OCI-LY3 (cell line): ENCODE measurements at regions not wholly inside any gene's neighbourhood (a gene's known extent, or its start where the extent isn't known, plus 50 kb on each side); places are given as distances from the start of the nearest gene placed in this dataset.
"Not testable (repeated sequence)": the region's sequence is repeated elsewhere in the genome, so short reads cannot be mapped to it uniquely, and the experiment has no call there.

Experiments used
- H2AFZ ChIP-seq: fragments of 200-600, 300-600 bp; shearing (Covaris generic); 2 replicates; pipeline ENCODE4 v1.6.0; 2014; ENCODE audit warnings: antibody characterized with exemption, low read depth, low read length
- H3K27ac ChIP-seq: fragments of 200-600, 300-600 bp; sonication (generic); 2 replicates; pipeline ENCODE4 v1.5.1; 2014; ENCODE audit warnings: mild to moderate bottlenecking, low read length, moderate library complexity, mixed read lengths
- H3K27me3 ChIP-seq: fragments of 200-600, 300-600 bp; sonication (generic); 2 replicates; pipeline ENCODE4 v1.6.1; 2014; ENCODE audit warnings: low read depth, low read length, mixed read lengths
- H3K36me3 ChIP-seq: fragments of 200-600, 300-600 bp; sonication (generic); replicated peaks from 2 replicates; pipeline ENCODE3; 2014; ENCODE audit warnings: low read depth, low read length, mixed read lengths
- H3K4me1 ChIP-seq: fragments of 300-600, 200-600 bp; sonication (generic); 2 replicates; pipeline ENCODE4 v1.6.1; 2014; ENCODE audit warnings: low read length, mixed read lengths
- H3K4me2 ChIP-seq: fragments of 200-600, 300-600 bp; sonication (generic); 2 replicates; pipeline ENCODE4 v1.6.1; 2014; ENCODE audit warnings: low read length, mixed read lengths
- H3K4me3 ChIP-seq: fragments of 300-600, 200-600 bp; sonication (generic); 2 replicates; pipeline ENCODE4 v1.5.1; 2014; ENCODE audit warnings: antibody characterized with exemption, mild to moderate bottlenecking, low read length, moderate library complexity
- H3K79me2 ChIP-seq: fragments of 300-600, 200-600 bp; shearing (Covaris generic); 2 replicates; pipeline ENCODE4 v1.6.1; 2014; ENCODE audit warnings: mild to moderate bottlenecking, low read length, mixed read lengths
- H3K9ac ChIP-seq: fragments of 300-600, 200-600 bp; shearing (Covaris generic); 2 replicates; pipeline ENCODE4 v1.6.0; 2014; ENCODE audit warnings: mild to moderate bottlenecking, low read length, moderate library complexity
- H3K9me3 ChIP-seq: fragments of 200-600, 300-600 bp; shearing (Covaris generic); 2 replicates; pipeline ENCODE4 v1.6.1; 2014; ENCODE audit warnings: low read length, mixed read lengths; ENCODE audit not compliant: insufficient read depth
- H4K20me1 ChIP-seq: fragments of 200-600, 300-600 bp; sonication (generic); 2 replicates; pipeline ENCODE4 v1.6.1; 2016; ENCODE audit warnings: low read length, mixed read lengths; ENCODE audit not compliant: insufficient read depth
- EZH2phosphoT487 ChIP-seq: fragments of 200-600 bp; shearing (Covaris generic); IDR thresholded peaks from 2 replicates; pipeline ENCODE4 v1.6.1; 2018; ENCODE audit warnings: antibody characterized with exemption, mixed run types, low read depth
- TF ChIP-seq, protein P1 (sequence below): fragments of 200-600, 300-600 bp; sonication (generic); IDR thresholded peaks from 2 replicates; pipeline ENCODE4 v1.5.1; 2014; ENCODE audit warnings: antibody characterized with exemption, low read length, low read depth

- H2AFZ ChIP-seq: no peak overlapping the region
- H4K20me1 ChIP-seq: no peaks in the 10 kb centered on the region
- H3K27me3 ChIP-seq: no peaks in the 10 kb centered on the region
- no peak overlapping the region for H3K9ac ChIP-seq
- H3K79me2 ChIP-seq: no peaks in the 10 kb centered on the region
- peaks cover 4% of the 10 kb centered on the region; the same call in 1 of the 2 replicates for H3K4me1 ChIP-seq
- H3K4me3 ChIP-seq: no peak overlapping the region
- no peak overlapping the region for H3K27ac ChIP-seq
- H3K36me3 ChIP-seq: no peaks in the 10 kb centered on the region
- H3K4me2 ChIP-seq: no peak overlapping the region
- TF ChIP-seq EZH2phosphoT487: no peak
- TF ChIP-seq, protein P1, sequence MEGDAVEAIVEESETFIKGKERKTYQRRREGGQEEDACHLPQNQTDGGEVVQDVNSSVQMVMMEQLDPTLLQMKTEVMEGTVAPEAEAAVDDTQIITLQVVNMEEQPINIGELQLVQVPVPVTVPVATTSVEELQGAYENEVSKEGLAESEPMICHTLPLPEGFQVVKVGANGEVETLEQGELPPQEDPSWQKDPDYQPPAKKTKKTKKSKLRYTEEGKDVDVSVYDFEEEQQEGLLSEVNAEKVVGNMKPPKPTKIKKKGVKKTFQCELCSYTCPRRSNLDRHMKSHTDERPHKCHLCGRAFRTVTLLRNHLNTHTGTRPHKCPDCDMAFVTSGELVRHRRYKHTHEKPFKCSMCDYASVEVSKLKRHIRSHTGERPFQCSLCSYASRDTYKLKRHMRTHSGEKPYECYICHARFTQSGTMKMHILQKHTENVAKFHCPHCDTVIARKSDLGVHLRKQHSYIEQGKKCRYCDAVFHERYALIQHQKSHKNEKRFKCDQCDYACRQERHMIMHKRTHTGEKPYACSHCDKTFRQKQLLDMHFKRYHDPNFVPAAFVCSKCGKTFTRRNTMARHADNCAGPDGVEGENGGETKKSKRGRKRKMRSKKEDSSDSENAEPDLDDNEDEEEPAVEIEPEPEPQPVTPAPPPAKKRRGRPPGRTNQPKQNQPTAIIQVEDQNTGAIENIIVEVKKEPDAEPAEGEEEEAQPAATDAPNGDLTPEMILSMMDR: no peak
- no peaks in the 10 kb centered on the region for H3K9me3 ChIP-seq
Measured at GRCh38 chrX:144040793-144041192, 156.9 kb downstream of the UBE2NL start.

- no peak overlapping the region for H3K27ac ChIP-seq
- H3K27me3 ChIP-seq: no peaks in the 10 kb centered on the region
Measured at GRCh38 chrX:144042271-144042670, 158.4 kb downstream of the UBE2NL start.

GRCh38 chrX:144075432-144075831 lies 191.6 kb downstream of the UBE2NL start:
- no peaks in the 10 kb centered on the region for H3K27me3 ChIP-seq
- H2AFZ ChIP-seq: no peak overlapping the region
- H3K27ac ChIP-seq: no peak overlapping the region
- H3K4me3 ChIP-seq: no peak overlapping the region
- no peaks in the 10 kb centered on the region for H4K20me1 ChIP-seq
- no peaks in the 10 kb centered on the region for H3K4me1 ChIP-seq
- no peak overlapping the region for H3K9ac ChIP-seq
- H3K79me2 ChIP-seq: no peaks in the 10 kb centered on the region
- TF ChIP-seq, protein P1: no peak
- TF ChIP-seq EZH2phosphoT487: no peak
- no peak overlapping the region for H3K4me2 ChIP-seq
- H3K9me3 ChIP-seq: no peaks in the 10 kb centered on the region
- no peaks in the 10 kb centered on the region for H3K36me3 ChIP-seq

More at GRCh38 chrX:144042271-144042670, 158.4 kb downstream of the UBE2NL start:
- no peaks in the 10 kb centered on the region for H4K20me1 ChIP-seq
- H3K79me2 ChIP-seq: no peaks in the 10 kb centered on the region
- H3K36me3 ChIP-seq: no peaks in the 10 kb centered on the region
- peaks cover 4% of the 10 kb centered on the region; the same call in 1 of the 2 replicates for H3K4me1 ChIP-seq
- no peak overlapping the region for H2AFZ ChIP-seq
- no peak for TF ChIP-seq EZH2phosphoT487
- TF ChIP-seq, protein P1: no peak
- H3K4me3 ChIP-seq: no peak overlapping the region
- H3K4me2 ChIP-seq: no peak overlapping the region
- H3K9me3 ChIP-seq: no peaks in the 10 kb centered on the region
- no peak overlapping the region for H3K9ac ChIP-seq

DNA sequence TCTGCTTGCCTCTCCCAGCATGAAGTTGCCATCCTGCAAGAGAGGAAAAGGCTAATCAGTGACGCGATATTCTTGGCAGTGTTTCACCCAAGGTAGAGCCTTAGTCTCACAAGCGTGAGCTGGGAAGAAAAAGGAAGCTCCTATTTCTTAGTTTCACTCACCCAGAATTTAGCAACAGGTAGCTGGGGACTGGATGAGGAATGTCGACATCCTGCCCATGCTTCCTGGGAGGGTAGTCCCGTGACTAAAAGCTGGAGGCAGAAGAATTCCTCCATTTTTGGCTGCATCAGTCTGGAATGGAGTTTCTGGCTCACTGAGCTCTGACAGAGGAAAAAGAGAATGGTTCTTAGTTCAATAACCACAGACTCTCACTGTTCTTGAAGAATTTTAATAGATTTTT lies 198.4 kb downstream of the UBE2NL start:
- H3K9me3 ChIP-seq, H3K79me2 ChIP-seq, H4K20me1 ChIP-seq, H3K4me1 ChIP-seq, H3K9ac ChIP-seq, H3K36me3 ChIP-seq, H3K27me3 ChIP-seq, H3K27ac ChIP-seq, H3K4me2 ChIP-seq, H2AFZ ChIP-seq, H3K4me3 ChIP-seq: not testable (repeated sequence)

- H3K79me2 ChIP-seq, H3K9me3 ChIP-seq, H3K27ac ChIP-seq, H3K27me3 ChIP-seq, H2AFZ ChIP-seq, H3K4me2 ChIP-seq, H3K36me3 ChIP-seq, H3K4me3 ChIP-seq, H3K9ac ChIP-seq, H3K4me1 ChIP-seq, H4K20me1 ChIP-seq: not testable (repeated sequence)
Measured at GRCh38 chrX:144089674-144090073, 205.8 kb downstream of the UBE2NL start.

DNA sequence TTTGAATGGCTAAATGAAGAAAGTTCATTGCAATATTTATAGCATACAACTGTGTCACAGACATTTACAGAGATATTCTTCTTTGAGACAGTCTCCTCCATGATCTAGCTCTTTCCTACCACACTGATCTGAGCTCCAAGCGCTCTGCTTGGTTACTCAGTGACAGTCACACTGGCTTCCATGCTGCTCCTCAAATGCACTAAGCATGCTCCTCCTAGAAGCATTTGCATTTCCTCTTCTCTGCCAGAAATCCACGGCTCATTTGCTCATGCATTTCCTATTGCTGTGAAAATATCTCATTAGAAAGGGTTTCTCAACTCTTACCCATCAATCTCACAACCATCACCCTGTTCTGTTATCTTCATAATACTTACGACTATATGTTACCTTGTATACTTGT lies 208.2 kb downstream of the UBE2NL start:
- not testable (repeated sequence) for H3K4me2 ChIP-seq, H3K79me2 ChIP-seq, H2AFZ ChIP-seq, H3K9ac ChIP-seq, H3K36me3 ChIP-seq, H3K27ac ChIP-seq, H3K9me3 ChIP-seq, H3K4me3 ChIP-seq, H3K27me3 ChIP-seq, H4K20me1 ChIP-seq, H3K4me1 ChIP-seq

- H3K79me2 ChIP-seq, H4K20me1 ChIP-seq, H3K27ac ChIP-seq, H3K4me1 ChIP-seq, H3K27me3 ChIP-seq, H2AFZ ChIP-seq, H3K4me2 ChIP-seq, H3K36me3 ChIP-seq, H3K4me3 ChIP-seq, H3K9me3 ChIP-seq, H3K9ac ChIP-seq: not testable (repeated sequence)
Measured at GRCh38 chrX:144119490-144119889, 235.6 kb downstream of the UBE2NL start.
